Kidney epithelial cell (primary cell): ENCODE measurements at regions not wholly inside any gene's neighbourhood (a gene's known extent, or its start where the extent isn't known, plus 50 kb on each side); places are given as distances from the start of the nearest gene placed in this dataset.

Experiments used
- DNase-seq: peaks from one replicate; pipeline ENCODE4 v3.0.0-alpha.2; 2010; ENCODE audit warnings: low read depth
- H3K27me3 ChIP-seq: 2 replicates; pipeline ENCODE4 v1.6.0; 2011; ENCODE audit warnings: low read length; ENCODE audit not compliant: control insufficient read depth, insufficient read depth
- H3K36me3 ChIP-seq: 2 replicates; pipeline ENCODE4 v1.5.1; 2011; ENCODE audit warnings: low read length; ENCODE audit not compliant: control insufficient read depth, insufficient read depth
- H3K4me3 ChIP-seq: 2 replicates; pipeline ENCODE4 v1.5.1; 2011; ENCODE audit warnings: low read depth, mild to moderate bottlenecking, control low read depth, low read length
- TF ChIP-seq, protein P1 (sequence below): IDR thresholded peaks from 2 replicates; pipeline ENCODE4 v1.5.1; 2011; ENCODE audit warnings: mild to moderate bottlenecking, moderate library complexity, low read length, control low read depth, inconsistent platforms; ENCODE audit not compliant: insufficient read depth, poor library complexity, severe bottlenecking

DNA sequence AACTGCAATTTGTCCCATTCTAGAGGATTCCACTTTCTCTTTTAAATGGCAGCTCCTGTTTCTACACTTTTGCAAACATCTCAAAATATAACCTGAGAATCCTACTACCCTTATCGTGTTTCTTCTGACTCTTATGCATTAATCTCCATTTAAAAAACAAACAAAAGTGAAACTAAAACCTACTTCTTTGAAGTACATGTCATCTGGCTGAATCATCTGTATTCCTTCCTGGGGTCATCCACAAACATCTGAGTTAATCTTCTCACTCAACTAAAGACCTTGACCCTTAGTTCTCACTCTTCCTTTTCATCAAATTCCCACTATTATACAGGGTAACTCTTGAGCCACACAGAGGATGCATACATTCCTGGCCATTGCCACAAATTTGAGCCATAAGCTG lies 584.8 kb downstream of the PPARGC1A start:
- no peaks in the 10 kb centered on the region for H3K27me3 ChIP-seq
- TF ChIP-seq, protein P1, sequence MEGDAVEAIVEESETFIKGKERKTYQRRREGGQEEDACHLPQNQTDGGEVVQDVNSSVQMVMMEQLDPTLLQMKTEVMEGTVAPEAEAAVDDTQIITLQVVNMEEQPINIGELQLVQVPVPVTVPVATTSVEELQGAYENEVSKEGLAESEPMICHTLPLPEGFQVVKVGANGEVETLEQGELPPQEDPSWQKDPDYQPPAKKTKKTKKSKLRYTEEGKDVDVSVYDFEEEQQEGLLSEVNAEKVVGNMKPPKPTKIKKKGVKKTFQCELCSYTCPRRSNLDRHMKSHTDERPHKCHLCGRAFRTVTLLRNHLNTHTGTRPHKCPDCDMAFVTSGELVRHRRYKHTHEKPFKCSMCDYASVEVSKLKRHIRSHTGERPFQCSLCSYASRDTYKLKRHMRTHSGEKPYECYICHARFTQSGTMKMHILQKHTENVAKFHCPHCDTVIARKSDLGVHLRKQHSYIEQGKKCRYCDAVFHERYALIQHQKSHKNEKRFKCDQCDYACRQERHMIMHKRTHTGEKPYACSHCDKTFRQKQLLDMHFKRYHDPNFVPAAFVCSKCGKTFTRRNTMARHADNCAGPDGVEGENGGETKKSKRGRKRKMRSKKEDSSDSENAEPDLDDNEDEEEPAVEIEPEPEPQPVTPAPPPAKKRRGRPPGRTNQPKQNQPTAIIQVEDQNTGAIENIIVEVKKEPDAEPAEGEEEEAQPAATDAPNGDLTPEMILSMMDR, result no peak
- DNase-seq, result no peak
- H3K36me3 ChIP-seq, result no peaks in the 10 kb centered on the region
- no peak overlapping the region for H3K4me3 ChIP-seq

DNA sequence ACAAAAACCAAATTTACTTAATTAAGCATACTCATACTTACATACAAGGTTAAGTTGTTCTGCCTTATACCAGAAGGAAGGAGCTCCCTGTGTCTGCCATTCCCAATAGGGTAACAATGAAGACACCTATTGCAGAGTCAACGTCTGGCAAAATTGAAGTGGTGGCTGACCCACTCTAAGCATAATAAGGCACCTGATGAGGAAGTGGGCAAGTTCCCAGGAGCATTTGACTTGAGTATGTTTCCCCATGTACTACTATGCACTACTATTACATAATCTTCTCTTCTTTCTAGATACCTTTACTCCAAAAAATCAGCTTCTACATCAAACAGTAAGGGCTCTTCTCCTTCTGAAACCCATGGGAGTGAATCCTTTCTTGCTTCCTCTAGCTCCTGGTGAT lies 591.5 kb downstream of the PPARGC1A start:
- H3K27me3 ChIP-seq, result no peaks in the 10 kb centered on the region
- no peak for DNase-seq
- H3K4me3 ChIP-seq, result no peak overlapping the region
- TF ChIP-seq, protein P1, result no peak
- no peaks in the 10 kb centered on the region for H3K36me3 ChIP-seq

DNA sequence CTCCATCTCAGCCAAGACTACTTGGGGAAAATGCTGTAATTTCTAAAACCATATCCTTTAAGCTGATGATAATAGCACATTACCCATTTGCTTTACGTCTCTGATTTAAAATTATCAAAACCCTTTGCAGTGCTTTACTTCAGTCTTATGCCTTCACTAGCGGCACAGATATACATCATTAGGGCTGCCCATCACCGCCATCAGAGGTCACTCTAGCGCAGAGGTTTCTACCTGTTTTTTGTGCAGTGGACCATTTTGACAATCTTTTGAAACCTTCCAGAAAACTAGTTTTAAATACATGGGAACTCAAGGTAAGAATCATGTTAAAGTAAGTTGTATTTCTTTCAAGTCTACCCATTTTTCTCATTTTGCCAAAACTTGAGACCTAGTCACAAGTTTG lies 592.5 kb downstream of the PPARGC1A start:
- no peak overlapping the region for H3K4me3 ChIP-seq
- H3K36me3 ChIP-seq, result no peaks in the 10 kb centered on the region
- TF ChIP-seq, protein P1, result no peak
- DNase-seq, result no peak
- no peaks in the 10 kb centered on the region for H3K27me3 ChIP-seq

DNA sequence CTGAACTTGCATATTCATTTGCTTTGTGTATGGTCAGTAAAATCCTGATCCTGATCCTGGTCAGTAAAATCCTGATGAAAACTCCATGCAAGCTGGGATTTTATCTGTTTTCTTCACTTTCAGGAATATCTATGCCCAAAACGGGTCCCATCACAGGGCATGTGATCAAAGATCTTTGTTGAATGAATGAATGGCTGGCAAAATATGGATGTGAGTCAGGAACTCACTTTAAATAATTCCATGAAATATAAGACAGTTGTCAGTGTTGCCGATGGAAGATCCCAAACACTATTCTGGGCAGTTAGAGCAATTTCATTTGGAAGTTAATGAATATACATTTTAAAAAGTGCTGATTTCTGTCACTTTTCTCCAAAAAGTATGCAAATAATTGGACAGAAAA lies 598.4 kb downstream of the GBA3 start:
- DNase-seq, result no peak
- H3K4me3 ChIP-seq, result no peak overlapping the region
- TF ChIP-seq, protein P1, result no peak
- no peaks in the 10 kb centered on the region for H3K27me3 ChIP-seq
- no peaks in the 10 kb centered on the region for H3K36me3 ChIP-seq

DNA sequence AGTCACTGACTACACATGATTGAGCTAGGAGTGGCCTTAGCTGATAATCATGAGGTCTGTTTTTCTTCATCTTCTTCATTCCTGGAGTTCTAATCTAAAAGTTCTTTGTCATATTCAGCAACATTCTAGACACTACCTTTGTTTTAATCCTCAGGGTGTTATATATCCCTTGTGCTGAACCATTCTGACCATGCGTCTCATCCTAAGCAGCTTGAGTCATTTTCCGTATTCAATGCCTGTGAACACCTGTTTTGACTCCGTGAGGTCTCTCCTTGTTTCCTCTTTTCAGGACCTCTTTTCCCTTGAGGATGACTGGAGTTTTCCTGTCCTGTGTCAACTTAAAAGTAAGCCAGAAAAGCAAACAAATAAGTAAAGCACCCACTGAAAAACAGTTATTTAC lies 597.9 kb downstream of the GBA3 start:
- TF ChIP-seq, protein P1, result no peak
- no peak for DNase-seq
- no peak overlapping the region for H3K4me3 ChIP-seq
- H3K36me3 ChIP-seq, result no peaks in the 10 kb centered on the region
- no peaks in the 10 kb centered on the region for H3K27me3 ChIP-seq

DNA sequence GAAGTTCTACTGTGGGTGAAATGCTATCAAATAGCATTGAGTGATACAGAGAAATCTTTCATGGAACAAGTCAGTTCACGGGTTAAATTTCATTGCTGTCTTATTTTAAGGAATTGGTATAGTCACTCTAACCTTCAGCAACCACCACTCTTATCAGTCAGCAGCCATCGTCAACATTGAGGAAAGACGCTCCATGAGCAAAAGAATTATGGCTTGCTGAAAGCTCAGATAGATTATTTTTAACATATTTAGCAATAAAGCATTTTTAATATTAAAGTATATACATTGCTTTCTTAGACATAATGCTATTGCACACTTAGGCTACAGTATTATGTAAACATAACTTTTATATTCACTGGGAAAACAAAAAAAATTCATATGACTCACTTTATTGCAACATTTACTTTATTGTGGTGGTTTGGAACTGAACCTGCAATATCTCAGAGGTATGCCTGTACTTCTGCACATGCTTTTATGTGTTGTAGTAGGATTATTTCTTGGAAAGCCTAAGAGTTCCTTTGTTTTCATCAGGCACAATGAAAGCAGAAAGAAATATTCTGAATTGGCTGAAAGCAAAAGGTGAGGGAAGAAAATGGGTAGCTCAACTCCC lies 586.7 kb downstream of the GBA3 start:
- Histone ChIP-seq H3K36me3 (no peaks in the 10 kb centered on the region), H3K4me3 (no peak overlapping the region), H3K27me3 (no peaks in the 10 kb centered on the region)
- TF ChIP-seq, protein P1, result no peak
- DNase-seq, result no peak
